ENCODE measurements at regions not wholly inside any gene's neighbourhood (a gene's known extent, or its start where the extent isn't known, plus 50 kb on each side); places are given as distances from the start of the nearest gene placed in this dataset. TPM values are rescaled to one million over a fixed set of nuclear protein-coding genes. Genes with fewer than 3 reads are reported as not detected.

GRCh38 chr12:58976146-58976545, 55.8 kb upstream of the LRIG3 start (continued):
- TF ChIP-seq ZNF24 (IDR thresholded peaks at IDR 0.05) (no peak), PBX3 (IDR thresholded peaks at IDR 0.05; ENCODE audit: insufficient replicate concordance, low read depth, low read length) (no peak)

Small RNA genes lying in the stretch of these regions (small RNA-seq; reads per million reads assigned to genes)
- gene RNU6-279P (not detected), gene RNU6-871P (not detected)

All from GM12878 (cell line).